ENCODE measurements at regions not wholly inside any gene's neighbourhood (a gene's known extent, or its start where the extent isn't known, plus 50 kb on each side); places are given as distances from the start of the nearest gene placed in this dataset.
"Not testable (repeated sequence)": the region's sequence is repeated elsewhere in the genome, so short reads cannot be mapped to it uniquely, and the experiment has no call there.

- DNase-seq (ENCODE audit: low spot score): not testable (repeated sequence)
These were observed 357.3 kb upstream of the WSB1 start for GRCh38 chr17:26936645-26937044.

DNA sequence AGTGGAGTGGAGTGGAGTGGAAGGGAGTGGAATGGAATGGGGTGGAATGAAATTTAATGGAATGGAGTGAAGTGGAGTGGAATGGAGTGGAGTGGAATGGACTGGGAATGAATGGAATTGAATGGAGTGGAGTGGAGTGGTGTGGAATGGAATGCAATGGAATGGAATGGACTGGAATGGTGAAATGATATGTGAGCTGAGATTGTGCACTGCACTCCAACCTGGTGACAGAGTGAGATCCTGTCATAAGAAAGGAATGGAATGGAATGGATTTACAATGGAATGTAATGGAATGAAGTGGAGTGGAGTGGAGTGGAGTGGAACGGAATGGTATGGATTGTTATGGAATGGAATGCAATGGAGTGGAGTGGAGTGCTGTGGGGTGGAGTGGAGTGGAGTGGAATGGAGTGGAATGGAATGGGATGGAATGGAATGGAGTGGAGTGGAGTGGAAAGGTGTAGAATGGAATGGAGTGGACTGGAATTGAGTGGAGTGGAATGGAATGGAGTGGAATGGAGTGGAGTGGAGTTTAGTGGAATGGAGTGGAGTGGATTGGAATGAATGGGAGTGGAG is 356.1 kb upstream of the WSB1 start:
- not testable (repeated sequence) for DNase-seq (ENCODE audit: low spot score)

DNA sequence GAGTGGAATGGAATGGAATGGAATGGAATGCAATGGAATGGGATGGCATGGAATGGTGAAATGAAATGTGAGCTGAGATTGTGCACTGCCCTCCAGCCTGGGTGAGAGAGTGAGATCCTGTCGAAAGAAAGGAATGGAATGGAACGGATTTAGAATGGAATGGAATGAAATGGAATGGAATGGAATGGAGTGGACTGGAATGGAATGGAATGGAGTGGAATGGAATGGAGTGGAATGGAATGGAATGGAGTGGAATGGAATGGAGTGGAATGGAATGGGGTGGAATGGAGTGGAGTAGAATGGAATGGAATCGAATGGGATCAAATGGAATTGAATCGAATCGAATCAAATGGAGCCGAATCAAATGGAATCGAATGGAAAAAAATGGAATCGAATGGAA is 354.2 kb upstream of the WSB1 start:
- not testable (repeated sequence) for DNase-seq (ENCODE audit: low spot score)

- not testable (repeated sequence) for DNase-seq (ENCODE audit: low spot score)
These were observed 353.3 kb upstream of the WSB1 start for GRCh38 chr17:26940587-26940986.

GRCh38 chr17:26962255-26963162 is 331.4 kb upstream of the WSB1 start:
- no peak for DNase-seq (ENCODE audit: low spot score)

GRCh38 chr17:26963163-26963503 is 330.8 kb upstream of the WSB1 start:
- no peak for DNase-seq (ENCODE audit: low spot score)

DNA sequence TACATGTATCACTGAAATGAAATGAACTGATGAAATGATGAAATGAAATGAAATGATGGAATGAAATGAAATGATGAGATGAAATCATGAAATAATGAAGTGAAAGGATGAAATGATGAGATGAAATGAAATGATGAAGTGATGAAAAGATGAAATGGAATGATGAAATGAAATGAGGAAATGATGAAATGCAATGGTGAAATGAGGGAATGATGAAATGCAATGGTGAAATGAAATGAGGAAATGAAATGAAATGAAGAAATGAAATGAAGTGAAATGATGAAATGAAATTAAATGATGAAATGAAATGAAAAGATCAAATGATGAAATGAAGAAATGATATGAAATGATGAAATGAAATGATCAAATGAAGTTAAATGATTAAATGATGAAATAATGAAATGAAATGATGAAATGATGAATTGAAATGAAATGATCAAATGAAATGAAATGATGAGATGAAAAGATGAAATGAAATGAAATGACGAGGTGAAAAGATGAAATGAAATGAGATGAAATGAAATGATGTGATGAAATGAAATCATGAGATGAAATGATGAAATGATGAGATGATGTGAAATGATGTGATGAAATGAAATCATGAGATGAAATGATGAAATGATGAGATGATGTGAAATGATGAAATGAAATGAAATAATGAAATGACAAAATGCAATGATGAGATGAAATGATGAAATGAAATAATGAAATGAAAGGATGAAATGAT is 327.9 kb upstream of the WSB1 start:
- DNase-seq (ENCODE audit: low spot score): not testable (repeated sequence)

DNA sequence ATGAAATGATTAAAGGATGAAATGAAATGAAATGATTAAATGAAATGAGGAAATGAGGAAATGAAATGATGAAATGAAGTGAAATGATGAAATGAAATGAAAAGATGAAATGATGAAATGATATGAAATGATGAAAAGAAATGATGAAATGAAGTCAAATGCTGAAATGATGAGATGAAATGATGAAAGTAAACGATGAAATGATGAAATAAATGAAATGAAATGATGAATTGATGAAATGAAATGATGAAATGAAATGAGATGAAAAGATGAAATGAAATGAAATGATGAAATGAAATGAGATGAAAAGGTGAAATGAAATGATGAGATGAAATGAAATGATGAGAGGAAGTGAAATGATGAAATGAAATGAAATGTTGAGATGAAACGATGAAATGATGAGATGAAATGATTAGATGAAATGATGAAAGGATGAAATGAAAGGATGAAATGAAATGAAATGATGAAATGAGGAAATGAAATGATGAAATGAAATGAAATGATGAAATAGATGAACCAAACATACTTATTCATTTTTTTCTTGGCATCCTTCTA is 327.2 kb upstream of the WSB1 start:
- DNase-seq (ENCODE audit: low spot score): not testable (repeated sequence)

GRCh38 chr17:26981845-26982425 is 312.0 kb upstream of the WSB1 start:
- not testable (repeated sequence) for DNase-seq (ENCODE audit: low spot score)

- DNase-seq (ENCODE audit: low spot score): not testable (repeated sequence)
These were observed 311.4 kb upstream of the WSB1 start for GRCh38 chr17:26982563-26982962.

GRCh38 chr17:26987851-26988250 is 306.1 kb upstream of the WSB1 start:
- DNase-seq (ENCODE audit: low spot score): not testable (repeated sequence)

DNA sequence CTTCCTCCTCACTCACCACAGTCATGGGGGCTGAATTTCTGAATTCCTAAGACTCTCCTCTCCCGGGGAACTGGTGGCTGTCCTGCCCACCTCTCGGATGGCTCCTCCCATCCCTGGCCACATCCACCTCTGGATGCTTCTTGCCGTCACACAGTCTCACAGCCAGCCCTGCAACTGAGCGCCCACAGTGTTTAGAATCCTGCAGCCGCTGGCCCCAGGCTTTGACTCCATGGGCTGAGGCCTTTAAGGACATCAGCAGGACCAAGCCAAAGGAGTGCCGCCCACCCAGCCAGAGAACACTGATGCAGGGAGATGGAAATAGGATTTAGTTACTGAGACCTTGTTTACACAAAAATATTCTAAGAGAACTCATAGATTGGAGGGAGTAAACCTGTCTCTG is 299.3 kb upstream of the WSB1 start:
- not testable (repeated sequence) for DNase-seq (ENCODE audit: low spot score)

- DNase-seq (ENCODE audit: low spot score): not testable (repeated sequence)
These were observed 297.6 kb upstream of the WSB1 start for GRCh38 chr17:26996146-26996916.

- DNase-seq (ENCODE audit: low spot score): not testable (repeated sequence)
These were observed 286.0 kb upstream of the WSB1 start for GRCh38 chr17:27007734-27008531.

DNA sequence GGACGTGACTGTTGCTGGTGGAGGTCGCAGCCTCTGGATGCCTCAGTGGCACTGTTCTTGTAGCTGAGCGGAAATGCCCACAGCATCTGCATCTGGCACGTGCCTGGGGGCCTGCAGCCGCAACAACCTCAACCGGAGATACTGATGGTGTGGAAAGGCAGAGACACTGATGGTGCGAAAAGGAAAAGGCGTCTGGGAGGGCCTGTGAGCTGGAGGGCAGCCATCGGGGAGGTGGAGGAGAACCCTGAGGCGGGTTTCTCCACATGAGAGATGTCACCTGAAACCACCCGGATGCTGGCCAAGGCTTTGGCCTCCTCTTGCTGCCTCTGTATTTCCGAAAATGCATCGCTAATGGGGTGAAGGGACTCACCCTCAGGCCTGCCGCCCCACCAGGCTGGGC is 284.8 kb upstream of the WSB1 start:
- no peak for DNase-seq (ENCODE audit: low spot score)

- DNase-seq (ENCODE audit: low spot score): not testable (repeated sequence)
These were observed 283.8 kb upstream of the WSB1 start for GRCh38 chr17:27010138-27010537.

DNA sequence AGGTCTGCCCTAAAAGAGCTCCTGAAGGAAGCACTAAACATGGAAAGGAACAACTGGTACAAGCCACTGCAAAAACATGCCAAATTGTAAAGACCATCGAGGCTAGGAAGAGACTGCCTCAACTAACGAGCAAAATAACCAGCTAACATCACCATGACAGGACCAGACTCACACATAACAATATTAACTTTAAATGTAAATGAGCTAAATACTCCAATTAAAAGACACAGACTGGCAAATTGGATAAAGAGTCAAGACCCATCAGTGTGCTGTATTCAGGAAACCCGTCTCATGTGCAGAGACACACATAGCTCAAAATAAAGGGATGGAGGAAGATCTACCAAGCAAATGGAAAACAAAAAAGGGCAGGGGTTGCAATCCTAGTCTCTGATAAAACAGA is 263.4 kb upstream of the WSB1 start:
- not testable (repeated sequence) for DNase-seq (ENCODE audit: low spot score)

- DNase-seq (ENCODE audit: low spot score): no peak
These were observed 255.2 kb upstream of the WSB1 start for GRCh38 chr17:27038676-27039075.

DNA sequence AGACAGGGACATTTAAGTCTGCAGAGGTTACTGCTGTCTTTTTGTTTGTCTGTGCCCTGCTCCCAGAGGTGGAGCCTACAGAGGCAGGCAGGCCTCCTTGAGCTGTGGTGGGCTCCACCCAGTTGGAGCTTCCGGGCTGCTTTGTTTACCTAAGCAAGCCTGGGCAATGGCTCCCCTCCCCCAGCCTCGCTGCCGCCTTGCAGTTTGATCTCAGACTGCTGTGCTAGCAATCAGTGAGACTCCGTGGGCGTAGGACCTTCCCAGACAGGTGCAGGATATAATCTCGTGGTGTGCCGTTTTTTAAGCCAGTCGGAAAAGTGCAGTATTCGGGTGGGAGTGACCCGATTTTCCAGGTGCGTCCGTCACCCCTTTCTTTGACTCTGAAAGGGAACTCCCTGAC is 248.9 kb upstream of the WSB1 start:
- not testable (repeated sequence) for DNase-seq (ENCODE audit: low spot score)

DNA sequence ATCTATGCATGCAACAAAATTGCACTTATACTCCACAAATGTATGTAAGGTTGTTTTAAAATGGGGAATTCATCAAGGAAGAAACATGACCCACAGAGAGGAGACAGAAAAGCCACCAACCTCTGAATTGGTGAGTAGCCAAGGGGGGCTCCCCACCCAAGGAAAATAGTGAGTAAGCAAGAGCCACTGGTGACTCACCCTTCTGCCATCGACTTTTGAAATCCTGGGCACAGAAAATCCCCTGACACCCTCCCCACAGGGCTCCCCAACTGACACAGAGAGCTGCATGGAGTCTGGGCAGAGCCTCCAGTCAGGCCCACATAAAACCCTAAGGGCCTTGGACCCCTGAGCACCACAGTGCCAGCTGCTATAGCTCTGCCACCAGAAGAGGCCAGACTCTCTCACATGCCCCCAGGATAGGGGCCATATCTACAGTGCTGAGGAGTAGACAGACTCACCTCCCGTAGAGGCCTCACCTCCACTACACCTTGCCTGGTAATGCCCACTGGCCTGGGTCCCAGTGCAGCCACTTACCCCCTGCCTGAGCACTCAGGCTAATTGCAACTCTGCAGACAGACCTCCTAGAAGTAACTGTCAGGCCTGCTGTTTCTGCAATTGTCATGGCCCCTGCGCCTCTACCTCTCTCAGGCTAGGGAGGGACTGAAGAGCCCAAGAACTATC is 244.7 kb upstream of the WSB1 start:
- DNase-seq (ENCODE audit: low spot score): no peak
